WTC11 (cell line): ENCODE measurements at regions not wholly inside any gene's neighbourhood (a gene's known extent, or its start where the extent isn't known, plus 50 kb on each side); places are given as distances from the start of the nearest gene placed in this dataset.

Source experiments
- ATAC-seq: fragments of 200-7000 bp; cut with Tn5 transposase; 2 replicates; pipeline ENCODE4 v1.10.0; 2021; ENCODE audit warnings: mild to moderate bottlenecking, moderate library complexity
- CTCF ChIA-PET: fragments of 300-600 bp; sonication (Branson Sonifier 250); formaldehyde crosslinking; loops from one replicate; lab custom pipeline; 2021; ENCODE audit warnings: antibody characterized with exemption; lab: Charles Lee
- POLR2A ChIA-PET: fragments of 350-600 bp; sonication (Branson Sonifier 250); formaldehyde crosslinking; loops from one replicate; lab custom pipeline; 2021; ENCODE audit warnings: antibody characterized with exemption; lab: Charles Lee
- DNase-seq: peaks from one replicate; pipeline ENCODE4 v3.0.0; 2021; ENCODE audit warnings: low spot score
- H3K27ac Mint-ChIP-seq: 2 replicates; pipeline ENCODE4 v1.8.0; 2021; ENCODE audit warnings: mixed read lengths
- H3K27me3 Mint-ChIP-seq: 2 replicates; pipeline ENCODE4 v1.8.0; 2021; ENCODE audit warnings: low read depth, mild to moderate bottlenecking, moderate library complexity, mixed read lengths
- H3K36me3 Mint-ChIP-seq: 2 replicates; pipeline ENCODE4 v1.8.0; 2021; ENCODE audit warnings: mixed read lengths
- H3K4me1 Mint-ChIP-seq: 2 replicates; pipeline ENCODE4 v1.8.0; 2022; ENCODE audit warnings: mixed read lengths
- H3K4me3 Mint-ChIP-seq: 2 replicates; pipeline ENCODE4 v1.8.0; 2021; ENCODE audit warnings: mild to moderate bottlenecking, moderate library complexity, mixed read lengths
- H3K9me3 Mint-ChIP-seq: 2 replicates; pipeline ENCODE4 v1.8.0; 2021; ENCODE audit warnings: mixed read lengths
- CREB1 ChIP-seq: sonication (generic); formaldehyde crosslinking; IDR thresholded peaks from 2 replicates; pipeline ENCODE4 v1.8.0; 2023; ENCODE audit warnings: mild to moderate bottlenecking, missing genetic modification reagents
- CREM ChIP-seq: sonication (generic); formaldehyde crosslinking; IDR thresholded peaks from 2 replicates; pipeline ENCODE4 v1.8.1; 2022; ENCODE audit warnings: mild to moderate bottlenecking, missing genetic modification reagents, moderate library complexity
- CTCF ChIP-seq: fragments of 200-600 bp; IDR thresholded peaks from 2 replicates; pipeline ENCODE4 v1.8.0; 2022; ENCODE audit warnings: antibody characterized with exemption
- EMX1 ChIP-seq: fragments of 250-450 bp; sonication (Bioruptor Pico); IDR thresholded peaks from 2 replicates; pipeline ENCODE4 v1.8.0; 2021; ENCODE audit warnings: mild to moderate bottlenecking
- GRHL2 ChIP-seq: fragments of 250-450 bp; sonication (Bioruptor Pico); IDR thresholded peaks from 2 replicates; pipeline ENCODE4 v1.8.0; 2022; ENCODE audit warnings: mild to moderate bottlenecking, moderate library complexity; ENCODE audit not compliant: insufficient replicate concordance, severe bottlenecking
- OVOL2 ChIP-seq: fragments of 250-450 bp; sonication (Bioruptor Pico); IDR thresholded peaks from 2 replicates; pipeline ENCODE4 v1.9.0; 2021; ENCODE audit warnings: mild to moderate bottlenecking, borderline replicate concordance
- PRRX2 ChIP-seq: fragments of 250-450 bp; sonication (Bioruptor Pico); IDR thresholded peaks from 2 replicates; pipeline ENCODE4 v1.8.0; 2021; ENCODE audit warnings: mild to moderate bottlenecking
- SP1 ChIP-seq: sonication (generic); formaldehyde crosslinking; conservative IDR thresholded peaks from 2 replicates; pipeline ENCODE4 v1.8.1; 2022; ENCODE audit warnings: missing genetic modification reagents
- STAT6 ChIP-seq: sonication (generic); formaldehyde crosslinking; conservative IDR thresholded peaks from 2 replicates; pipeline ENCODE4 v1.8.1; 2023; ENCODE audit warnings: mild to moderate bottlenecking, low read depth, missing genetic modification reagents, moderate library complexity
- TCF7 ChIP-seq: sonication (generic); formaldehyde crosslinking; IDR thresholded peaks from 2 replicates; pipeline ENCODE4 v1.8.0; 2022; ENCODE audit warnings: mild to moderate bottlenecking, low read depth, missing genetic modification reagents, moderate library complexity
- TEAD1 ChIP-seq: sonication (generic); formaldehyde crosslinking; IDR thresholded peaks from 2 replicates; pipeline ENCODE4 v1.8.0; 2022; ENCODE audit warnings: mild to moderate bottlenecking, missing genetic modification reagents
- ZNF219 ChIP-seq: sonication (generic); formaldehyde crosslinking; IDR thresholded peaks from 2 replicates; pipeline ENCODE4 v1.8.0; 2023; ENCODE audit warnings: missing genetic modification reagents, mild to moderate bottlenecking, borderline replicate concordance
- TF ChIP-seq, protein P1 (sequence below): sonication (generic); formaldehyde crosslinking; IDR thresholded peaks from 2 replicates; pipeline ENCODE4 v1.8.0; 2022; ENCODE audit warnings: mild to moderate bottlenecking, missing genetic modification reagents
- TF ChIP-seq, protein P2 (sequence below): sonication (generic); formaldehyde crosslinking; IDR thresholded peaks from 2 replicates; pipeline ENCODE4 v1.8.0; 2022; ENCODE audit warnings: mild to moderate bottlenecking, missing genetic modification reagents
- TF ChIP-seq, protein P3 (sequence below): fragments of 250-450 bp; sonication (Bioruptor Pico); IDR thresholded peaks from 2 replicates; pipeline ENCODE4 v1.9.0; 2021; ENCODE audit warnings: mild to moderate bottlenecking, borderline replicate concordance

GRCh38 chr7:33779216-33779615 is 126.1 kb upstream of the BMPER start:
- ATAC-seq (no peak), DNase-seq (no peak)
- Mint-ChIP-seq H3K27me3 (no peaks in the 10 kb centered on the region), H3K4me3 (no peak overlapping the region), H3K4me1 (peaks cover 14% of the 10 kb centered on the region), H3K27ac (0 out of 2 replicates have a peak overlapping the region, but pooled peaks have one; percentile 47), H3K36me3 (0 out of 2 replicates have a peak, but pooled peaks cover 4% of the 10 kb centered on the region), H3K9me3 (no peaks in the 10 kb centered on the region)
- TF ChIP-seq OVOL2 (CRISPR knock-in tag) (no peak), PRRX2 (CRISPR knock-in tag) (no peak), CREM (no peak), STAT6 (CRISPR knock-in tag) (no peak), SP1 (CRISPR knock-in tag) (no peak), CREB1 (CRISPR knock-in tag) (no peak), GRHL2 (CRISPR knock-in tag) (no peak), CTCF (no peak), EMX1 (CRISPR knock-in tag) (no peak), ZNF219 (CRISPR knock-in tag) (no peak)
- TF ChIP-seq, protein P1, sequence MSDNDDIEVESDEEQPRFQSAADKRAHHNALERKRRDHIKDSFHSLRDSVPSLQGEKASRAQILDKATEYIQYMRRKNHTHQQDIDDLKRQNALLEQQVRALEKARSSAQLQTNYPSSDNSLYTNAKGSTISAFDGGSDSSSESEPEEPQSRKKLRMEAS (CRISPR knock-in tag): no peak
- TF ChIP-seq, protein P2, sequence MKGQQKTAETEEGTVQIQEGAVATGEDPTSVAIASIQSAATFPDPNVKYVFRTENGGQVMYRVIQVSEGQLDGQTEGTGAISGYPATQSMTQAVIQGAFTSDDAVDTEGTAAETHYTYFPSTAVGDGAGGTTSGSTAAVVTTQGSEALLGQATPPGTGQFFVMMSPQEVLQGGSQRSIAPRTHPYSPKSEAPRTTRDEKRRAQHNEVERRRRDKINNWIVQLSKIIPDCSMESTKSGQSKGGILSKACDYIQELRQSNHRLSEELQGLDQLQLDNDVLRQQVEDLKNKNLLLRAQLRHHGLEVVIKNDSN (CRISPR knock-in tag): no peak
- ChIA-PET POLR2A (no interaction called here), CTCF (no interaction called here)

DNA sequence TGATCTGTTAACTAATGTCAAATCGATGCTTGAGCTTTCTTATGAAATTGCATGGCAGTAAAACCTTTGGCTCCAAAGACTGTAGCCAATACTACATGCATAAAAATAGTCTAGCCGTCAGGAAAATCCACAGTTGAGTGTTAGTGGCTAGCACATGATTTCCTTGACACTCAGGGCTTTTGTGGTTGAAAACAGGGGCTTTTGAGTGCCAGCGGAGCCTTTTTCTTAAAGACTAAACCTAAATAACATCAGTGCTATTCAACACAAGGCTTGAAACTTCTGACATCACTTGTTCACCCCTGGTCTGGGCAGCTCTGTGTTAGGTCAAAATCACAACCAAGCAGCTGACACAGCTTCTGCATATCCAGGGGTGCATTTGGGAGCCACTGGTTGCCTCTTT is 124.2 kb upstream of the BMPER start:
- H3K4me1 Mint-ChIP-seq: peaks cover 14% of the 10 kb centered on the region
- ATAC-seq (no peak), DNase-seq (no peak)
- peaks cover 4% of the 10 kb centered on the region; the same call in 1 of the 2 replicates for H3K36me3 Mint-ChIP-seq
- H3K9me3 Mint-ChIP-seq: no peaks in the 10 kb centered on the region
- H3K4me3 Mint-ChIP-seq: no peak overlapping the region
- no peak overlapping the region for H3K27ac Mint-ChIP-seq
- CTCF ChIA-PET: interaction anchor here (0.6 kb wide), 1 partner anchor 20 kb away, joined by 3 read pairs; no protein-coding TSS in a partner anchor
- TF ChIP-seq TCF7 (CRISPR knock-in tag): no peak
- TF ChIP-seq CREM: no peak
- TF ChIP-seq, protein P3, sequence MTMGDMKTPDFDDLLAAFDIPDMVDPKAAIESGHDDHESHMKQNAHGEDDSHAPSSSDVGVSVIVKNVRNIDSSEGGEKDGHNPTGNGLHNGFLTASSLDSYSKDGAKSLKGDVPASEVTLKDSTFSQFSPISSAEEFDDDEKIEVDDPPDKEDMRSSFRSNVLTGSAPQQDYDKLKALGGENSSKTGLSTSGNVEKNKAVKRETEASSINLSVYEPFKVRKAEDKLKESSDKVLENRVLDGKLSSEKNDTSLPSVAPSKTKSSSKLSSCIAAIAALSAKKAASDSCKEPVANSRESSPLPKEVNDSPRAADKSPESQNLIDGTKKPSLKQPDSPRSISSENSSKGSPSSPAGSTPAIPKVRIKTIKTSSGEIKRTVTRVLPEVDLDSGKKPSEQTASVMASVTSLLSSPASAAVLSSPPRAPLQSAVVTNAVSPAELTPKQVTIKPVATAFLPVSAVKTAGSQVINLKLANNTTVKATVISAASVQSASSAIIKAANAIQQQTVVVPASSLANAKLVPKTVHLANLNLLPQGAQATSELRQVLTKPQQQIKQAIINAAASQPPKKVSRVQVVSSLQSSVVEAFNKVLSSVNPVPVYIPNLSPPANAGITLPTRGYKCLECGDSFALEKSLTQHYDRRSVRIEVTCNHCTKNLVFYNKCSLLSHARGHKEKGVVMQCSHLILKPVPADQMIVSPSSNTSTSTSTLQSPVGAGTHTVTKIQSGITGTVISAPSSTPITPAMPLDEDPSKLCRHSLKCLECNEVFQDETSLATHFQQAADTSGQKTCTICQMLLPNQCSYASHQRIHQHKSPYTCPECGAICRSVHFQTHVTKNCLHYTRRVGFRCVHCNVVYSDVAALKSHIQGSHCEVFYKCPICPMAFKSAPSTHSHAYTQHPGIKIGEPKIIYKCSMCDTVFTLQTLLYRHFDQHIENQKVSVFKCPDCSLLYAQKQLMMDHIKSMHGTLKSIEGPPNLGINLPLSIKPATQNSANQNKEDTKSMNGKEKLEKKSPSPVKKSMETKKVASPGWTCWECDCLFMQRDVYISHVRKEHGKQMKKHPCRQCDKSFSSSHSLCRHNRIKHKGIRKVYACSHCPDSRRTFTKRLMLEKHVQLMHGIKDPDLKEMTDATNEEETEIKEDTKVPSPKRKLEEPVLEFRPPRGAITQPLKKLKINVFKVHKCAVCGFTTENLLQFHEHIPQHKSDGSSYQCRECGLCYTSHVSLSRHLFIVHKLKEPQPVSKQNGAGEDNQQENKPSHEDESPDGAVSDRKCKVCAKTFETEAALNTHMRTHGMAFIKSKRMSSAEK (CRISPR knock-in tag): no peak
- TF ChIP-seq, protein P1 (CRISPR knock-in tag): no peak
- no peak for TF ChIP-seq TEAD1 (CRISPR knock-in tag)
- no peaks in the 10 kb centered on the region for H3K27me3 Mint-ChIP-seq
- POLR2A ChIA-PET: no interaction called here
